RPMI8226 (cell line): ENCODE measurements at regions not wholly inside any gene's neighbourhood (a gene's known extent, or its start where the extent isn't known, plus 50 kb on each side); places are given as distances from the start of the nearest gene placed in this dataset.

Source experiments
- DNase-seq: peaks from one replicate; pipeline ENCODE4 v3.0.0-alpha.2; 2015

GRCh38 chr1:14467112-14467511, 131.4 kb upstream of the KAZN start:
- no peak for DNase-seq

DNA sequence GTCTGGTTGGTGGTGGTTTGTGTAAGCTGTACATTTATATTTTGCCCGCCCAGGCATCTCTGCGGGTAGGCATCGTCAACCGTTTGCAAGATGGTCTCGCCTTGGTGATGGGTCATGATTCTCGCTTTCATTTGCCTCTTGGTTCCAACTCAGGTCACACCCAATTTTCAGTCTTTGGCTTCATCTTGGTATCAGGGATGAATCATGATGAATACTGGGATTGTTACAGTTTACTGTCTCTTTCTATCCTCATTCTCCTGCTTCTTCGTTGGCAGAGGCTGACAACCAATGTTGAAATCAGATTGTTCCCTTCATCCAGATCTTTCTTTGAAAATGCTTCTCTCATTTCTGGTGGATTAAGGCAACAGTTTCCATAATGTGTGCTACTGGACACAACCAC, 129.7 kb upstream of the KAZN start:
- no peak for DNase-seq

GRCh38 chr1:14470802-14471201, 127.7 kb upstream of the KAZN start:
- no peak for DNase-seq

DNA sequence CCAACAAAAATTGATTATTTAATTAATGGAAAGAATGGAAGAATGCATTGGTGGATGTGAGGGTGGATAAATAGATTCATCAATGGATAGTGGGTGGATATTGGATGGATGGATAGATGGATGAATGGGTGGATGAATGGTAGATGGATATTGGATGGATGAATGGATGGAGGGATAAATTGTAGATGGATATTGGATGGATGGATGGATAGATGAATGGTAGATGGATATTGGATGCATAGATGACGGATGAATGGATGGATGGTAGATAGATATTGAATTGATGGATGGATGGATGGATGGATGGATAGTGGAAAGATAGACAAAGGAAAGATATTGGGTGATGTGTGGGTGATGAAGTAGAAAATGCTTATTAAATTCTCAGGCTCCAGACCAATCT, 123.6 kb upstream of the KAZN start:
- no peak for DNase-seq

DNA sequence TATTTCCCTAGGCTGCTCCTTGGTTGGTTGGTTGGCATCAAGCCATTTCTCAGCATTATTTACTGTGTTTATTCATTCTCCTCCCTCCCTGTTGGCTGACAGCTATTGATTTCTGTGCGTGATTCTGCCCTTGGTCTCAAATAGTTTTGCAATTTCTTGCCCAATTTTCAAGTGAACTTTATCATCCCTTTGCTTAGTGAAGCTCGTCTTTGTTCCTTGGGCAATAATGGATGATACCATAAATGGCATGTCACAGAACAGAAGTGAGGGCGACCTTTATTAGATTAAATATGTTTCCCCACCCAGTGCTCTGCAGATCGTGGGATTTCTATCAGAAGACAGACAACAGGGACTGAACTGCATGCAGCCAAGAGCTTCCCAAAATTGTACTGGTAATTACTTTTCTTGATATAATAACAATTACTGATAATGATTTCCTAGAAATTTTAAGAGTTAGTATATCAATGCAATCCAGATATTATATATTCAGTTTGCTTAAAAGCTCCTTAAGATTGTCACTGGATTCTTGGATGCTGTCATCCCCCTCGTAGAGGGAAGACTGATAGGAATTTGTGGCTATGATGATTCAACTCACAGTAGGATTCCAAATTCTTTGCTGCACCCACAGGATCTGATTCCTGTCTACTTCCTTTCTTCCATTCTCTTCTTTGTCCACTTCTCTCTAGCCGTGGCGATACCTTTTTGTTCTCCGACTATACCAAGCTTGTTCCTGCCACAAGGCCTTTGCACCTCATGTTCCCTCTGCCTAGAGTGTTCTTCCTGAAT, 122.1 kb upstream of the KAZN start:
- no peak for DNase-seq

- DNase-seq, result no peak
These were observed 120.4 kb upstream of the KAZN start for GRCh38 chr1:14478120-14478519.

DNA sequence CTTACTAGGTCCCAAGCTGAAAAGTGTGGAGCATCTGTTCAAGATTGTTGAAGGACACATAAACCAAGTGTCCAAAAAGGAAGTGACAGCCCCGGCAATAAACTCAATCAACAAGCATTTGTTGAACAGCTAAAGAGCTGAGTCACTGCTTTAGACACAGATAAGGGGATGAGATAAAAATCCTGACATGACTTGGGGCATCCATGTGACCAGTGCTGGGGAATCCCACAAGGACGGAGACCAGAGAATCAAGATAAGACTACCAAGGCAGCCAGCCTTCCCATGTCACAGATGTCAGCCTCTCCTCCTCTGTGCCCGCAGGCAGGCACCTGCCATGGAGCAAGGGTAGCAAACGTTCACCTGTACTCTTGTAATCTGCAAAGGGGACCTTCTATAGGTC, 118.6 kb upstream of the KAZN start:
- DNase-seq, result no peak

DNA sequence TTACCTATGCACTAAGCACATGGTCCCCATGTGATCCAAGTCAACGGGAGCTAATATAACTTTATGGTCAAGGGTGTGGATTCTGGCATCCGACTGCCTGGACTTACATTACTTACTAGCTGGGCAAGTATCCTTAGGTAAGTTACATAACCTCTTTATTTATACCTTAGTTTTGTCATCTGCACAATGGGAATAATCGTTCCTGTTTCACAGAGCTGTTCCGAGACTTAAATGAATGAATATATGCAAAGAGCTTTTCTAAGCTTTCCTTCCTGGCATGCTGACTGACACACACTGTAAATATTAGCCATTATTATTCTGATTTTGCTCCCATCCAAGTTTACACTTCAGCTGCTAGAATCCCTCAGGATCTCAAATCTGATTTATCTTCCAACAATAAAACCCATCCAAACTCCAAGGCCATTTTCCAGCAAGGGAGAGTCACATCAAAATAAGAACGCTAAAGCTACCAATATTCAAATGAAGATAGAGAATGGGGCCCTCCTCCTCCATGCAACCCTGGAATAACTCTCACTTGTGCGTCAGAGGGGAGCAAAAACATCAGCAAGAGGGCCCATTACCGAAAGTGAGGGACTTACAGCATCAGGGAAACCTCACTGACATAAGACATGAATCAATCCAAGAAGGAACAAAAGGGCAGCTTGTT, 115.6 kb upstream of the KAZN start:
- no peak for DNase-seq

DNA sequence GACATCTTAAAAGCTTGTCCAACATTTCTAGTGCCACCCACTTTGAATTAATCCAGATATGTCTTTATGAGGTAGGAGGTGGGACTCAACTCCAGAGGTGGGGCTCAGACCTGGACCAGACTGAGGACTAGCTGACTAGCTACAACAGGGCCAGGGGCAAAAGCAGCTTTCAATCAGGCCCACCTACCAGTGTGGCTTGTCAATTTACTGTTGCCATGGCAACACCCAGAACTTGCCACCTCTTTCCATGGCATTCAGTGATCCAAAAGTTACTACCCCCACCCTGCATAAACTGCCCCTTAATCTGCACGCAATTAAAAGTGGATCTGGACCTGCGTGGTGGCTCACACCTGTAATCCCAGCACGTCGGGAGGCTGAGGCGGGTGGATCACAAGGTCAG, 113.2 kb upstream of the KAZN start:
- no peak for DNase-seq

DNA sequence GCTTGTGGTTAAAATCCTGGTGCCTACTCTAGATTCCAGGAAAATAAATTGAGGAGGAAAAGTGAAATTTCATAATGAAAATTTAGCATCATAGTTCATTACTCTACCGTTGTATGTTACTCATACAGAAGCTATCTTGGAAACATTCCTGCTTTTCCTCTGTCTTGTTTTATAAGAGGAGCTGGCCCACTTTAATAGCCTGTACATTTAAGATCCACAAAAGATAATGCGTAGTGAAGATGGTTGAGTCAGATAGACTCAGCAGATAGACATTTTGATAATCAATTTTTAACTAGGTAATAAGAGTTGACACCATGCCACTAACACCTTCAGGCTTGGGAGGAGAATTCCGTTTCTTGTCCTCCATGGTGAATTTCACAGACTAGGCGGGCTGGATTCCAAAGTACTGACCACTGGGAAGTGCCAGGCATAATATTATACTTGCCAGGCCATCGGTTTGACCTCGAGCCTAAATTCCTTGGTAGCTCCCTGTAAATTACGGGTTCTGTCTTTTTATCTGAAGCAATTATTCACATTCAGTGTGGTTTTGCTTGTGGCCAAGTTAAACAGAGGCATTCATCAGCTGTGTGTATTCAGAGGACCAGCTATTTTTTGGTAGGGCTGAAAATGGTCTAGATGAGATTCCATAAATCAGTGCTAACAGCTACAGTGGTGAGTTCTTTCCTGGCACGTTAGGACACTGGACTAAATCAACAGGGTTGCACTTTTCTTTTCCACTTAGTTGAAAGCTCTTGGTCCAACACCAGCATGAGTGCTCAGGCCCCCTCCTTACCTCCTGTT, 111.9 kb upstream of the KAZN start:
- no peak for DNase-seq

GRCh38 chr1:14487671-14488070, 110.8 kb upstream of the KAZN start:
- DNase-seq, result no peak

GRCh38 chr1:14494911-14495310, 103.6 kb upstream of the KAZN start:
- no peak for DNase-seq

DNA sequence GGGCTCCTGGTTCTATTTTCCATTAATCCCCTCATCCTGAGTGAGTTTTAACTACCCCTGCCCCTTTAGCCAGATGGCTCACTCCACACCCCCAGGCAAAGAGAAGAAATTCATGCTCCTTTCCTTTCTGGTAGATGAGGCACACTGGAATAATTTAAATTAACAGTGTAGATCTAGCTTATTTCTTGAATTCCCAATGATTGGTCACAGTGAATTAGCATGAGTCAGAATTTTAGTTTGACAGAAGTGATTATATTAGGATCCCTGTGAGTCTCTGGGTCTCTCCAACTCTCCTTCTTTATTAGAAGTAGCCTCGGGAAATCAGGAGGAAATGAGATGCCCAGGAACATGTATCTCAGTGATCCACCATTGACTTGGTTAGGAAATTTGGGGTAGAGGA, 103.1 kb upstream of the KAZN start:
- no peak for DNase-seq

DNA sequence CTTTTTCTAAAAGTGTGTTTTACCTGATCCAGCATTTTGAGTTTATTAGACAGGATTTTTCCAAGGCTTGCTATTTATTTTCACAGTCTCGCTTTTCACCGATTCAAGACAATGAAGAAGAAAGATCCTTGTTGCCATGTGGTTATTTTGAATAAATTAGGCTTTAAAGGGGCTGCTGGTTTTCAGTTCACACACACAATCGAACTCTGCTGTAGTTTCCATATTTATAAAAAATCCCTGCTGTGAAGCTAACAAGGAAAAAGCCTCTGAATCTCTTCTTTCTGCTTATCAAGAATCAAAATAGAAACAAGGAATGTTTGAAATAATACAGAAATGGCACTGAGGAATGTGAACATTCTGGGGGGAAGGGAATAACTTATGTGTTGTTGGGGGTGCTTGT, 102.5 kb upstream of the KAZN start:
- DNase-seq, result no peak

DNA sequence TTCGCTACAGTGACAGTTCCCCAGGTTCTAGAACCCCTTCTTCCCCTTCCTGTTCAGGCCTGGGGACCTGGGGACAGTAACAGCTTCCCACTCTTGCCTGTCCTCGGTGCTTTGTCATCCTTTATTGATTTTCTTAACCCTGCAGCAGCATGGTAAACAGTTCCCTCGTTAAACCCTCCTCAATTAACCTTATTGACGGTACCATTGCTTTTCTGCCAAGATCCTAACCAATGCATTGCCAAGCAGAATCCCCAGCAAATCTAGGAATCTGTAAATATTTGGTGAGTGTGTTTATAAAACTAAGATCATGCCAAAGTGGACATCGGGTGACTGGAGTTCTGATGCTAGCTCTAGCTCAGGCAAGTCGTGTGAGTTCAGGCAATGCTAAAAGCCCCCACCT, 99.6 kb upstream of the KAZN start:
- DNase-seq, result no peak

DNA sequence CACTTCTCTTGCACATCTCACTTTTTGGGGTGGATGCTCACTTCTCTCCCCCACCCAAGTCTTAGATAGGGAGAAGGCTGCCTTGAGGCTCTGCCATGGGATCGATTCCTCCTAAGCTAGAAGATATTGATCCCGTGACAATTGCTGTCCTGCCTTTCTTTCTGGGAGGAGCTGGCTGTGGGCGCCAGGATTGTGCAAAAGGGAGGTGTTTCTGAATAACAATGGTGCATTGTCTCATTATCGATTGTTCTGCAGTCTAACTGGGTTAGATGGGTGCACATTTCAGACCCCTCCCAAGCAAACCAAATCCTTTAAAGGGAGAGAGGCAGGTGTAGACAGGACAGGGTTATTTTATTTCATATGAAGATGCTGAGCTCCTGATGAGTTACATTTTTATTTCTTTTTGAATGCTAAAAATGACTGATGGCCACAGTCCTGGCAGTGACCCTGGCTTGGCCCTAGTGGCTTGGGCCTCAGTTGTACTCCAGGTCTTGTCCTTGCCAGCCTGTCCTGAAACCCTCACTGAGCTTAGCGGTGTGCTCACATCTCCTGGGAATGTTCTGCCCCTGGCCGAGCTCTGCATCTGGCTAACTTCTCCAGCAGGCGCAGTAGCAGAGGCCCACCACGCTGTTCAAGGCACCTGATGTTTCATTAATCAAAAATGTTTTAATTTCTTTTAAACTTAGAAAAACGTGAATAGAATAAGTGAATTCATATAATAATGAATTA, 99.0 kb upstream of the KAZN start:
- DNase-seq, result no peak

GRCh38 chr1:14500041-14500440, 98.4 kb upstream of the KAZN start:
- no peak for DNase-seq

DNA sequence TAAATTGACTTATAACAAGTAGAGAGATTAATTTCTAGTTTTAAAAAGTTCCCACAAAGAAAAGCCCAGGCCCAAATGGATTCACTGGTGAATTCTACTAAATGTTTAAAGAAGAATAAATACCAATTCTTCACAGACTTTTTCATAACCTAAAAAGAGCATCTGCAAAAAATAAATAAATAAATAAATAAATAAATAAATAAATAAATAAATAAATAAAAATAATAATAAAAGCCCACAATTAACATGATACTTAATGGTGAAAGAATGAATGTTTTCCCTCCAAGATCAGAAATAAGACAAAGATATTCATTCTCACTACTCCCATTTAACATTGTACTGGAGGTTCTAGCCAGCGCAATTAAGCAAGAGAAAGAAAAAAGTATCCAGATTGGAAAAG, 97.6 kb upstream of the KAZN start:
- DNase-seq, result no peak

- DNase-seq, result no peak
These were observed 94.0 kb upstream of the KAZN start for GRCh38 chr1:14504517-14504916.

DNA sequence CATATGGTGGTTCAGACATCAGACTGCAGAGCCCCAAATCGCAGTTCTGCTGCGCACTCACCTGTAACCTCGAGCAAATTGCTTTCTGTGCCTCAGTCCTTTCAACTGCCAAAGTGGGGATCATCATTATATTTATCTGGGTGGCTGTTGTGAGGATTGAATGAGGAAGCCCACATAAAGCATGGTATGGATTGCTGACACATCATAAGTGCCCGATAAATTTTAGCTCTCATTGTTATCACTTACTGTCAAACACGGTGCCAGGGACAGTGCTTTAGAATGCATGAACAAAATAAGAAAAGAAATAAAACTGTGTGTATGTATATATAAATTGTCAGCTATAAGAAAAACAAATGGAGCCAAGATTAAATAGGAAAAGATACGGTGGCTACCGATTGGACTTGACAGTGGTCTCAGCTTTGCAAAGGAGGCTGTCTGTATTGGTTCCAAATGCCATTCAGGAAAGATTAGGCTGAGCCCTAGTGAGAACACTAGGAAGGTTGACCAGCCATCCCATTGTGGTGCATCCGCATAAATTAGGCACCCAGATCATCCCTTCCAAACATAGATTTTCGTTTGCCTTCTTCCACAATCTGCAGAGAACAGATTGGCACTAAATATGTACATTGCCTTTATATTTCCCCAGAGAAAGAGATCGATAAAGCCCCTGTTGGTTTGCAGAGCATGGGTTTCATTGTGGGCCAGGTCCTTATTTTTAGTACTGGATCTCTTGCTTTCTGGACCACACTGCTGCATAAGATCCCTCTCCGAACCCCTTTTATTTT, 91.8 kb upstream of the KAZN start:
- DNase-seq, result no peak

- no peak for DNase-seq
These were observed 91.2 kb upstream of the KAZN start for GRCh38 chr1:14507262-14507661.

GRCh38 chr1:14508613-14509012, 89.9 kb upstream of the KAZN start:
- DNase-seq, result no peak
